NB4 (cell line): ENCODE measurements at regions not wholly inside any gene's neighbourhood (a gene's known extent, or its start where the extent isn't known, plus 50 kb on each side); places are given as distances from the start of the nearest gene placed in this dataset.

ENCODE experiments used
- CTCF ChIP-seq: IDR thresholded peaks from one replicate; pipeline ENCODE4 v1.5.1; 2012; ENCODE audit warnings: low read depth, low read length
- MYC ChIP-seq: IDR thresholded peaks from 2 replicates; pipeline ENCODE4 v1.6.1; 2011; ENCODE audit warnings: low read depth, low read length
- POLR2A ChIP-seq: IDR thresholded peaks from 2 replicates; pipeline ENCODE4 v1.6.1; 2011; ENCODE audit warnings: mild to moderate bottlenecking; ENCODE audit not compliant: insufficient read length; ENCODE audit errors: extremely low read depth

- TF ChIP-seq CTCF (no peak), POLR2A (no peak), MYC (no peak)
Observed at GRCh38 chr15:97386940-97387339, 573.6 kb upstream of the ARRDC4 start.
